ENCODE measurements at regions not wholly inside any gene's neighbourhood (a gene's known extent, or its start where the extent isn't known, plus 50 kb on each side); places are given as distances from the start of the nearest gene placed in this dataset.

DNA sequence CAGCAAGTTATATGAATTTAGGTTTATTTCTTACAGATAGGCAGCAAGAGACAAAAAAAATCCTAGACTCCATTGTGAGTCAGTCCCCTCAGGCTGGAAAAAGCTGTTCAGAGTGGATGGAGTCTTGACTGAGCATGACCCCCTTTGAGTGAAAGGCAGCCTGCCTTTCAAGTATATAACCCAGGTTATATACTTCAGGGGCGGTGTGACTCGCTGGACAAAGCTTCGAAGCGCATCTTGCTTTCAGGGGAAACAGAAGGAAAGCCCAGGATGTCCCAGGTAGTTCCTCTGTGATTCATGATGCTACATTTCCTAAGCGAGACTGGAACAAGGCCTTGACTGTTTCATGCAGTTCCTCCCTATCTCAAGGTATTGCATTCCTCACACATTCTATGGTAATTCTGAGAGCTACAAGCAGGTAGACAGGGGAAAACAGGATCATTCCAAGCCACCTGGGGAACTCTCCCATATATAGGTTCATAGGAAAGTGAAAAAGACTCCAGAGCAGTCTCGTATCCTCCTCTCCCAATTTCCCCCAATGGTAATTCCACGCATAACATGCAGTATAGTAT is 1244.1 kb upstream of the CDH6 start:
- DNase-seq (ENCODE audit: low spot score), result no peak

DNA sequence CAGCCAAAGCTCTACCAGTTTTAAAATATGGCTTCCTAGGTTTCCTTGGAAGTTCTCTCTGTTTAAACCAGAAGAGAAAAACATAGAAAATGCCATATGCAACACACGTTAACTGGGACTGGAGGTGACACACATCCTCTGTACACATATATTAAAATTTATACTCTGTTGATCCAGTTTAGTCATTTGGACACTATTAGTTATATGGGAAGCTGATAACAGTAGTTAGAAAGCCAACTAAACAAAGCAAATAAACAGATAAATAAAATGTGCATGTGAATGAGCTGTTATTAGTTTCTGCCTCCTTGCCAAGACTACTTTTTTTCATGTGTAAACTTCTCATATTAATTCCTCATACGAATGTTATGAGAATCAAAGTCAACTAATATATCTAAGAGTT is 1249.2 kb upstream of the CDH6 start:
- no peak for DNase-seq (ENCODE audit: low spot score)

DNA sequence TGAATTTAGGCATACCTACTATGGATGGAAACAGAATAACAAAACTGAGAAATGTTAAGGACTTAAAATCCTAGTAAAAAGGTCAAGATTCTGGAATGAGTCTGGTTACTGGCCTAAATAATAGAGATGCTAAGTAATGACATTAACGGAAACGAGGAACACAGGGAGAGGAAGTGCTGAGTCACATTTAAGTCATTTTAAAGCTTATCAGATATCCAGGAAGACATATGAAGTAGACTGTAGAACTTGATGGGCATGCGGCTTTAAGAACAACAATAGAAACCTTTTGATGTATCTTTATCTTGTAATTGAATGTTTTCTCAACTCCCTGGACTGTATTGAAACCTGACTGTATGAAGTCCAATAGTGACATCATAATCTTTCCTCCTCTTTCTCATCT is 1251.4 kb upstream of the CDH6 start:
- DNase-seq (ENCODE audit: low spot score), result no peak

DNA sequence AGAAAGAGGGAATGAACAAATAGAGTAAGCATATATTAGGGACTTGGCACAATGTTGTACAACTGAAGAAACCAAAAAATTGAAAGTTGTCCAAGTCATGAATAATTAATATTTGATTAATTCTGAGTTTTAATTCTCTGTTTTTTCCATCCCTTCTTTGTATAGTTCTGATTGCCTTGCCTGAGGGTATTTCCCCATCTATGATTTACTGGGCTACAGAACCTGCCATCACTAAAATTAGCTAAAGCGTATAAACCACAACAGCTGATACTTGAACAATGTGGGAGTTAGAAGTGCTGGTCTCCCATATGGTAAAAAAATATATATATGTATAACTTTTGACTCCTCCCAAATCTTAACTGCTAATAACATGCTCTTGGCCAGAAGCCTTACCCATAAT is 1253.5 kb upstream of the CDH6 start:
- no peak for DNase-seq (ENCODE audit: low spot score)

DNA sequence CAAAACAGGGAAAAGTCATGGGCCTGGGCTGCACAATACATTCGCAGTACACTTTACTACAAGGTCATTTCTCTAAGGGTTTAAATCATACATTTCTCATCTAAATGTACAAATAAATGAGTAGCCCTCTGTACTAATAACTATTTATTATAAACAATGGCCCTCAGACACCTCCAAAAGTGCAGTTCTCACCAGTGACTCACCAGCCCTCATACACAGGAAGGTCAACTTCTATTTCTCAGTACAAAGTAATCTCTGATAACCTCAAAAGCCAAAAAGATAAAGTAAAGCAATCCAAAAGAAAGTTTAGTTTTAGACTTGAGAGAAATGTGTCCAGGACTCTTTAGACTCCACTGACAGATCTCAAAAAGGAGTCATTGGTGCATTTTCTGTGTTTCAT is 1258.1 kb upstream of the CDH6 start:
- DNase-seq (ENCODE audit: low spot score), result no peak

DNA sequence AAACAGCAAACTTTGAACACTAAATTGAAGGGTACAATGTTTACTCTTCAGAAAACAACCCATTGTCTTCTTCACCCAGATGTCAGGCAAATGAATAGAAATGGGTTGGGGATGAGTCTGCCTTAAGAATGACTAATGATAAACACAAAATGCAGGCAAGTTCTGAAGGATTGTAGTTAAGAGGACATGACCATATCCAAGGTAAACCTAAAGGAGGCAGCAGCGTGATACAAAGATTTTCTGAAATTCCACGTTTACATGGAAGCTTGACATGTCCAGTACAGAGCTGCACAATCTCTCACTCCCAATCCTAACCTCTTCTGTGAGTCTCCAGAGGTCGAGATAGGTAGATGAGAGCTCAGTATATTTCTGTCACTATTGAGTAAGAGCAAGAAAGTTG is 1263.2 kb upstream of the CDH6 start:
- DNase-seq (ENCODE audit: low spot score), result no peak

DNA sequence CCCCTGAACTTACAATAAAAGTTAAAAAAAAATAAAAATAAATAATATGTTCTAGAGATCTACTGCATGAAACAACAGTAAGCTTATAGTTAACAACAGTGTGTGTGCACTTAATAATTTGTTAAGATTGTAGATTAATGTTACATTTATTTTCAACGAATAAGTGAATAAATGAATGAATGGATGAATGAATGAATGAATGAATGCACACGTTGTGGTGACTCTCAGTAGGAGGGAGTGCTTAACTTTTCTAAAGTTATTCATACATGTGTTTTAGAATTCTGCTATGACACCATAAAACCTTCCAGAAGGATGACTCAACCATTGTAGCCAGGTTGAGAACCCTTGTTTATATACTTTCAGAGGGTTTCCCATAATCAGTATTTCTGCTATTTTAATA is 1269.4 kb upstream of the CDH6 start:
- no peak for DNase-seq (ENCODE audit: low spot score)

DNA sequence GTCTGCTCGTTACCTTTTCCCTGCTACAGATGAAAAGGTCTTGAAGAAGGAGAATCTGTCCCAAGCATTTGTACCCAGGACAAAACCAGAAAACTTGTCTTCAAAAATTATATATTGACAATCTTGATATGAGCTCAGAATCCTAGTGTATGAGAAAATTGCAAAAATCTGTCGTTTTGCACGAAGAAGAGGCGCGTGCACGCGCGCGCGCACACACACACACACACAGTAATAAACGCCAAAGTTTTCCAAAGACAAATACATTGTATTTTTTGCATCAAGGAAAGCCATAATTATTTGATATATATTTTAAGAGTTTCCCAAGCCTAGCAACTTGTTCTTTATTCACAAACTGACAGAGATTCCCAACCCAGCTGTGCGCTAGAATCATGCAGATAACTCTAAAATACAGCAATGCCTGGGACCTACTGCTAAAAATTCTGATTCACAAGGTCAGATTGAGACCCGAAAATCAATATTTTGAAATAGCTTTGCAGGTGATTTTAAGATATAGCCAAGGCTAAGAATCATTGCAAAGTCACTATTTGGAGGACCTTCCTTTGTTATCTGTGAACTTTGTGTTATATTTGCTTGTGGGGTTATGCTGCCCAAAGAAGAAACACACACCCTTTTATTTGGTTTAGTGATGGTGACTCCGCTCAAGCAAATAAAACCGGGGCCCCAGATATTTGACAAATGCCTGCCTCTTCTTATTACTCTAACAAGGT is 1287.7 kb upstream of the CDH6 start:
- no peak for DNase-seq (ENCODE audit: low spot score)

DNA sequence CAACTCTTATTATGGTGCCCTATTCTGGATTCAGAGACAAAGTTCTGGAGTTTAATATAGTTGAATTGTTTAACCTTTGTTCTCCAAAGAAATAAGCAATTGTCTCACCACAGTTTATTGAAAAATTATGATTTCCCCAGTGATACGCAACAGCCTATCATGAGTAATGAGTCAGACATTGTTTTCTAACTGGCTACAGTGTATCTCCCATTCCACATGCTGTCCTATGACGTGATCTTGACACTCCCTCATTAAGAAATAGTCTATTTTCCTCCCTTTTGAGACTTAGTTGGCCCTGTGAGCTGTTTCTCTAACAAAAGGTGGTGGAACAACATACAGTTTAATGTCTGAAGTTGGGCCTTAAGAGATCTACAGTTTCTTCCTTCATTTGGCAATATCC is 1290.6 kb upstream of the CDH6 start:
- no peak for DNase-seq (ENCODE audit: low spot score)

DNA sequence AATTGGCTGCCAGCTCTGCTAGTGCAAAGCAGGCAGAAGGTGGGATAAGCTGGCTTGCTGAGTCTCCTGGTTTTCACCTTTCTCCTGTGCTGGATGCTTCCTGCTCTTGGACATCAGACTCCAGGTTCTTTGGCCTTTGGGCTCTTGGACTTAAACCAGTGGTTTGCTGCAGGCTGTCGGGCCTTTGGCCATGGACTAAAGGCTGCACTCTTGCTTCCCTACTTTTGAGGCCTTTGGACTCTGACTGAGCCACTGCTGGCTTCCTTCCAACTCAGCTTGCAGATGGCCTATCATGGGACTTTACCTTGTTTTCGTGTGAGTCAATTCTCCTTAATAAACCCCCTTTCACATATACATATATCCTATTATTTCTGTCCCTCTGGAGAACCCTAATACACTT is 1293.9 kb upstream of the CDH6 start:
- no peak for DNase-seq (ENCODE audit: low spot score)

DNA sequence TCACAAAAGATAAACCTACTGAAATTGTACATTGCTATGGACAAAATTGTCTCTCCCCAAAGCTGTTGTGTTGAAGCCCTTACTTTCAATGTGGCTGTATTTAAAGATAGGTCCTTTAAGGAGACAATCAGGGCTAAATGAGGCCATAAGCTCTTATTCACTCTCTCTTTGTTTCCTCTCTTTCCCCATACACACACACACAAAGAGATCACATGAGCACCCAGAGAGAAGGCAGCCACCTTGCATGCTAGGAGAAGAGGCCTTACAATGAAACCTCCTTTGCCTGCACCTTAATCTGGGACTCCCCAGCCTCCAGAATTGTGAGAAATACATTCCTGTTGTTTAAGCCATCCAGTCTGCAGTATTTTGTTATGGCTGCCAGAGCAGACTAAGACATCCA is 1295.6 kb upstream of the CDH6 start:
- no peak for DNase-seq (ENCODE audit: low spot score)

DNA sequence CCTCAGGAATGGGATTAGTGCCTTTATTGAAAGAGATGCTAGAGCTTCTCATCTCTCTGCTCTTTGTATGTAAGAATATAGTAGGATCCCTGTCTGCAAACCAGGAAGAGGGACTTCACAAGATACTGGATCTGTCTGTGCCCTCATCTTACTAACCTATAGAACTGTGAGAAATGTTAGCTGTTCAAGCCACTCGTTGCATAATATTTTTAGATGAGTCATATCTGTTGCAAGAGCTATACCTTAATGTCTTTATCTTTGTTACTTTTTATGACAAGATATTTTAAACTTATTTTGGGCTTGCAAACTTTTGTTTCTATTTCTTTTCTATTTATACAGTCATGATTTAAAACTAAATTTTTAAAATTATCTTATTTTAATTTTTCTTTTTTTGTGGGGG is 1296.8 kb upstream of the CDH6 start:
- no peak for DNase-seq (ENCODE audit: low spot score)

DNA sequence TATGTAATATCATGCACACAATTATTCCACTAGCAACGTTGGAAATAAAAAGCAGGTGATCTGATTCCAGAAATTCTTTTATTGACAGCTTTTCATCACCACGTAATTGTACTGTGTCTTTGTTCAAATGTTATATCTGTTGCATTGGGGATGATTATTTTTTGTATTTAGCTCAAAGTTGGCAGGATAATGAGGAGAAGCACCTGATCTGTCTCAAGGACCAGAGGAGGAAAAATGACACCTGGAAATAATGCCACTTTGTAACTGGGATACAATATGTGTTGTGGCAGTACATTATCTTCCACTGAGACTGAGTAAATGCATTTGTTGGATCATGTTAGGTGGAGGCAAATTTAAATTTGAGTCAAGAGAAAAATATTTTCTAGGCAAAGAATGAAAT is 1298.8 kb upstream of the CDH6 start:
- no peak for DNase-seq (ENCODE audit: low spot score)

DNA sequence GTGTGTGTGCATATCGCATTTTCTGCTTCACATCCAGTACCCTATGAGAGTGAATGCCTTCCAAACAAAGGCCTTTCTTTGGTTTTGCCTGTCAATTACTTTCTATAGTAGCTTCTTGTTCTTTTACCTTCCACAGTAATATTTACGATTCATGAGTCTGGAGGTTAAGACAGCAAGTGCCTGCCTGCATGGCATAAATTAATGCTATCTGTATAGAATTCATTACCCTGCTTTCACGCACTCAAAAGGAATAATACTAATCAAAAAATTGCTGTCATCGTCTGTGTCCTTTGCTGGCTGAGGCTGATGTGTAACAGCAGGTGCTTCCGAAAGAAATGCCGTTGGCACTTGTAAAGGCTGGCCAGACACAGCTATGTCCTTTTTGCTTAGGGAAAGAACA is 1304.4 kb upstream of the CDH6 start:
- no peak for DNase-seq (ENCODE audit: low spot score)

DNA sequence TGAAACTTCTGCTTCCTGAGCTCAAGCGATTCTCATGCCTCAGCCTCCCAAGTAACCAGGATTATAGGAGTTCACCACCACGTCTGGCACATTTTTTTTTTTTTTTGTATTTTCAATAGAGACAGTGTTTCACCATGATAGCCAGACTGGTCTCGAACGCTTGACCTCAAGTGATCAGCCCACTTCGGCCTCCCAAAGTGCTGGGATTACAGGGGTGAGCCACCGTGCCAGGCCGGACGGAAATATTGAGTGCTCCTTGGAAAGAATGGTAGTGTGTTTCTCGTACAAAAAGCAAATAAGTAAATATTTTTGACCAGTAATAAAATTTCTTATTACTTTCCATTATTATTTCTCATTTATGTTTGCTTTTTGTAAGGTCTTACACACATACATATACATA is 1307.9 kb upstream of the CDH6 start:
- DNase-seq (ENCODE audit: low spot score), result no peak

DNA sequence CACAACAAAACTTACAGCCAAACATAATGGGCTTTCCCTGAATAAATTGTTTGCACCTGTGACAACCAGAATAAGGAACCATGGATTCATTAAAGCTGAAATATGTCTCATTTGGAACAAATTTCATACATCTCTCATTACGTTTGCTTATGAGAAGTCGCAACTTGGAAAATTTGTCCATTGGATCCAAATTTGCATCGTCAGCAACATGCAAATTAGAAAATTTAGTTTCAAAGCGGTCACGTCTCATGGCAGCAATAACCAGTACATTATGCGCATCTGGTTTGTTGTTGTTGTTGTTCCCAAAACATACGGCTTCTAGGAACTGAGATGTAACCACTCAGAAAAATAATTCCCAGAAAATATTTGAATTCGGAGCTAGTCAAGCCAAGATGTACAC is 1311.5 kb upstream of the CDH6 start:
- no peak for DNase-seq (ENCODE audit: low spot score)

DNA sequence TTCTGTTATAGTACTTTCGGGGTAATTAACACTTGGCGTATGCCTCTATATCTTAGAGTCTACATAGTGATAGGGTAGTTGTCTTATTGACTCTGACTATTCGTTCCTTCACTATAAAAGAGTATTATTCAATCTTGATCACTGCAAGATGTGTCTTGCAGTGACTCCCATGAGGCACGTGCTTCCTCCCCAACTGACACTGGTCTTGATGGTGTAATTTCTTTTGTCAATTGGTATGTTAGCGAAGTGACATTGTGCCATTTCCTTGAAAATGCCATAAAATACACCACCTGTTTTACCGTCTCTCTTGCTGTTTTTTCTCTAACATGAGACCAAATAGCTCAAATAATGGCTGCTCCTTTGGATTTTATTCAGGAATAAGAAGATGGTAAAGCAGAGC is 1314.1 kb upstream of the CDH6 start:
- DNase-seq (ENCODE audit: low spot score), result no peak

DNA sequence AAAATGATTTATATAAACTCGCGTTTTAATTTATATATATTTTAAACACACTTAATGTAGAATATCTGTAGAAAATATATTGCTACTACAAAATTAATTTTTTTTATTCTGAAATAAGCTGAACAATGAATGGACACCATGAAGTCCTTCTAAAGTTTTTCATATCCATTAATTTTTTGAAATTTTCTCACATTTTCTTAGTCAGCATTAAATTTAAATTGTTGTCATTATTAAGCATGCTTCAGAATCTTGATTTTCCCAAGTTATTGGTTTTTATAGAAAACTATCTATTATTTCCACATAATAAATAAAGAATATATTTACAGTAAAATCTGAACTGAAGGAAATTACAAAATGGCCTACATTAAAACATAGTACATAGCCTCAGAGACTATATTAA is 1314.9 kb upstream of the CDH6 start:
- DNase-seq (ENCODE audit: low spot score), result no peak

DNA sequence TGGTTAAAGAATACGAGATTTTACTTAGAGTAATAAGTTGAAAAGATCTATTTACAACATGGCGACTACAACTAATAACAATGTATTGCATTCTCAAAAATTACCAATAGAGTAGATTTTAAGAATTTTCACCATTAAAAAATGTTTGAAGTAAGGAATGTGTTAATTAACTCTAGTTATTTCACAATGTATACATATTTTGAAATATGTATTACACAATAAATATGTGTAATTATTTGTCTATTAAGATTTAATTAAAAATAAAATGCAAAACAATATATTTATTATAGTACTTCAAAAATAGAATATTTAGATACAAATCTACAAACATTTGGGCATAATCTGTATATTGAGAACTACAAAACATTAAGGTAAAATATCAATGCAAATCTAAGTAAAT is 1326.3 kb upstream of the CDH6 start:
- no peak for DNase-seq (ENCODE audit: low spot score)

DNA sequence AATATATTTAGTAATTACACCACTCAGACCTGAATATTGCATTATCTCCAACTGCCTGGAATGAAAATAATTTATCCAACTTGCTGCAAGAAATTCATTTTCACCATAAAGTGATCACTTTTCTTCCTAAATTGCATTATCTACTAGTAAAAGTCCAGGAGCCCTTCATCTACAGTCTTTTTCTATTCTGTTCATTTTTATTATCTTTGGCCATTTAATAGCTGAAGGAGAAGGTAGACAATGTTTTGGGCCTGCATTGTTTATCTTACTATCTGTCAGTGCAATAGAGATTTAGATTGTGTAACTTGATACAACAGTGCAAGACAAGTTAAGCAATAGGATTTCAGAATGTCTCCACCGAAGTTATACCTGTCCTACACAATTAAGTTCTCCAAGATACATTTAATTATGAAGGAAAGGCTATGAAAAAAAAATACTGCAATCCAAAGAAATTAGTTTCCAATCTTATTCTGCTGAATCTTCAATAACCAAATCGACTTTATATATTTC is 1339.7 kb upstream of the CDH6 start:
- DNase-seq (ENCODE audit: low spot score), result no peak

DNA sequence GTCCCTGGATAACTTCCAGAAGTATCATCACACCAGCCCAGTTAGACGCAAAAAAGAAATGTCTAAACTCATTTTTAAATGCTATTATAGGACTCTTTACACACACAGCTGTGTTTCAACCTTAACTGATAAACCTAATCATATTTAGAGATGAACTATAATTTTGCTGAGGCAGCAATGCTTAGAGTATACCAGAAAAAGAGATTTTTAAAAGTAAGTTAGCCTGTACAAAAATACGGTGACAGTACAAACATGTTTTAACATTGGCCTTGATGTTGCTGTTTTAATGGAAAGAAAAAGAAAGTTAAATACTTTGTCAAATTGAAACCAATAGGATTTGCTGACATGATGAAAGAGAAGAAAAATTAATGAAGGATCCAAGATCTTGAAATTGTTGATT is 1341.2 kb upstream of the CDH6 start:
- no peak for DNase-seq (ENCODE audit: low spot score)

DNA sequence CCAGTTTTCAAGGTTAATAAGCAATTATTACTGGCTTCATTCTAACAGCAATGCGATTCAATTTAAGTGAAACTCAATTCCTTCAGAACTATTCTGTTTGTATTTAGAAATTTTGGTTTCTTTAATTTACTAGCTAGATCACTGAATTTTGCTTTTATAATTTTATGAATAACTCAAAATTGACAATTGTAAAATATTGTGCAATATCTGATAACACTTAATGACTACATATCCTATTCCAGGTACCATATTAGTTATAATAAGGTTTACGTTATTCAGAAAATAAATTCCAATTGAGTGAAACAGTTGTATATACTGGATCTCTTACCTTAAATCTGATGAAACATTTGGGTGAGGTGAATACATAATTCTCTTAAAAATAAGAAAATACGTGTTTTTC is 1348.3 kb upstream of the CDH6 start:
- DNase-seq (ENCODE audit: low spot score), result no peak

DNA sequence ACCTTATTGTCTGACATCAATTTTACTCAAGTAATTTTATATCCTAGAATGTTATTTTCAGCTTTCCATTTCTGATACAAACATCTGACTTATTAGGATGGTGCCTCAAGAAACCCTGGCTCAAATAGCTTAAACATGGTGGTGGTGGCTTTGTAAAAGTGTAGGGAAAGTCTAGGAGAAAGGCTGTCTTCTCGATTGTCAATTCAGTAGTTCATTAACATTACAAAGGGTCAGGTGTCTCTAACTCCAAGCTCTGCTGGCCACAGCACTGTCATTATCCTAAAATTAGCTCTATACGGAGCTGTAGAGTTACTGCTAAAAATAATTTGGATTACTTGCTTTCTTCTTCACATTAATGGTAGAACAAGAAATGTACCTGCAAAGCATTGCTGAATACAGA is 1360.1 kb upstream of the CDH6 start:
- no peak for DNase-seq (ENCODE audit: low spot score)

DNA sequence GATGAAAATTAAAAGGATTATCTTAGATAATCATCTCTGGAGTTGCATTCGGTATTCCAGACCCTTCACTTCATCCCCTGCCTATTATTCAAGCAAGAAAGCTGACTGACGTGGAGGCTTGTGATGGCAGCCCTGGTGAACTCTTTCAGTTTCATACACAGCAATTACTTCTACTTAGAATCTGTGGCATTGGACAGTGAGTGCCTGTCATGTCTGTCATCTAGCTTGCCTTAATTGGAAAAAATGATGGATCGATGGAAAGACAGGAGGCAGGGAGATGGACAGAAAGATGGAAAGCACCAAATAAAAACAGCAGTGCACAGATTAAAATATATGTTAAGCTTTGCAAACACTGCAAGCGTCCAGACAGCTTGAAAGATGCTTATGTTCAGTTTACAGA is 1371.0 kb upstream of the CDH6 start:
- DNase-seq (ENCODE audit: low spot score), result no peak

Data from cerebellar cortex (tissue), 1 donor.